Keratinocyte (primary cell): ENCODE measurements at regions not wholly inside any gene's neighbourhood (a gene's known extent, or its start where the extent isn't known, plus 50 kb on each side); places are given as distances from the start of the nearest gene placed in this dataset.

ENCODE experiments used
- DNase-seq: peaks from one replicate; pipeline ENCODE4 v3.0.0-alpha.2; 2011; ENCODE audit warnings: low read depth, missing footprints, low spot score
- FAIRE-seq: peaks from 2 replicates; lab custom pipeline; 2011; peaks lifted over from hg19 to GRCh38; lab: Jason Lieb, UNC
- H2AFZ ChIP-seq: 2 replicates; pipeline ENCODE4 v1.6.0; 2012; ENCODE audit warnings: low read length, control low read depth, inconsistent platforms; ENCODE audit not compliant: control insufficient read depth
- H3K27ac ChIP-seq: 2 replicates; pipeline ENCODE4 v1.5.1; 2011; ENCODE audit warnings: low read length; ENCODE audit not compliant: control insufficient read depth, insufficient read depth
- H3K27me3 ChIP-seq: 3 replicates; pipeline ENCODE4 v1.6.0; 2011; ENCODE audit warnings: low read length; ENCODE audit not compliant: control insufficient read depth, insufficient read depth; ENCODE audit errors: extremely low read depth
- H3K36me3 ChIP-seq, 2 experiments: 2 replicates in 1 of 2; 3 replicates in 1 of 2; pipeline ENCODE4 v1.5.1; 2011; ENCODE audit warnings: low read length in 2 of 2, mild to moderate bottlenecking in 1 of 2; ENCODE audit not compliant: control insufficient read depth in 2 of 2, insufficient read depth in 2 of 2; ENCODE audit errors: extremely low read depth in 1 of 2
- H3K4me1 ChIP-seq: 3 replicates; pipeline ENCODE4 v1.5.1; 2011; ENCODE audit warnings: low read length; ENCODE audit not compliant: control insufficient read depth, insufficient read depth; ENCODE audit errors: extremely low read depth
- H3K4me2 ChIP-seq: 3 replicates; pipeline ENCODE4 v1.6.0; 2011; ENCODE audit warnings: low read depth, low read length; ENCODE audit not compliant: control insufficient read depth, insufficient read depth; ENCODE audit errors: extremely low read depth
- H3K4me3 ChIP-seq, 3 experiments: fragments of 200-600 bp in 1 of 3; sonication (generic) in 1 of 3; 2 replicates in 2 of 3; 3 replicates in 1 of 3; pipeline ENCODE4 v1.5.1; 2011 to 2016; ENCODE audit warnings: low read length in 3 of 3, mild to moderate bottlenecking in 3 of 3, control low read depth in 2 of 3, inconsistent platforms in 1 of 3, low read depth in 1 of 3, mixed read lengths in 1 of 3, mixed run types in 1 of 3, moderate library complexity in 1 of 3; ENCODE audit not compliant: control insufficient read depth in 2 of 3, insufficient read depth in 2 of 3; ENCODE audit errors: extremely low read depth in 1 of 3
- H3K79me2 ChIP-seq: 2 replicates; pipeline ENCODE4 v1.6.0; 2012; ENCODE audit warnings: low read length; ENCODE audit not compliant: control insufficient read depth, insufficient read depth
- H3K9ac ChIP-seq: 3 replicates; pipeline ENCODE4 v1.6.0; 2011; ENCODE audit warnings: low read length; ENCODE audit not compliant: control insufficient read depth, insufficient read depth; ENCODE audit errors: extremely low read depth
- H3K9me1 ChIP-seq: 3 replicates; pipeline ENCODE4 v1.6.0; 2011; ENCODE audit warnings: low read length; ENCODE audit not compliant: control insufficient read depth, insufficient read depth; ENCODE audit errors: extremely low read depth
- H3K9me3 ChIP-seq: 2 replicates; pipeline ENCODE4 v1.5.1; 2012; ENCODE audit warnings: low read depth, low read length; ENCODE audit not compliant: control insufficient read depth
- H4K20me1 ChIP-seq: 3 replicates; pipeline ENCODE4 v1.6.0; 2011; ENCODE audit warnings: low read length; ENCODE audit not compliant: control insufficient read depth, insufficient read depth; ENCODE audit errors: extremely low read depth
- CTCF ChIP-seq, 3 experiments: IDR thresholded peaks in 1 of 3; conservative IDR thresholded peaks in 1 of 3; optimal IDR thresholded peaks in 1 of 3; 2 replicates in 2 of 3; 3 replicates in 1 of 3; pipeline versions ENCODE3 to v1.5.1; 2011; ENCODE audit warnings: low read length in 3 of 3, mild to moderate bottlenecking in 3 of 3, moderate library complexity in 2 of 3, control low read depth in 1 of 3, inconsistent platforms in 1 of 3; ENCODE audit not compliant: insufficient read depth in 2 of 3; ENCODE audit errors: extremely low read depth in 1 of 3
- EZH2 ChIP-seq: IDR thresholded peaks from one replicate; pipeline ENCODE4 v1.6.1; 2012; ENCODE audit warnings: inconsistent platforms, mild to moderate bottlenecking, low read length, moderate library complexity
- dilution Hi-C: fragments of 300-500 bp; cut with MboI; formaldehyde crosslinking; loops from one replicate; pipeline ENCODE4 v1.7.0; 2020; ENCODE audit warnings: low sequenced_read_pairs; ENCODE audit not compliant: extremely low pct_ligation_motif_present

DNA sequence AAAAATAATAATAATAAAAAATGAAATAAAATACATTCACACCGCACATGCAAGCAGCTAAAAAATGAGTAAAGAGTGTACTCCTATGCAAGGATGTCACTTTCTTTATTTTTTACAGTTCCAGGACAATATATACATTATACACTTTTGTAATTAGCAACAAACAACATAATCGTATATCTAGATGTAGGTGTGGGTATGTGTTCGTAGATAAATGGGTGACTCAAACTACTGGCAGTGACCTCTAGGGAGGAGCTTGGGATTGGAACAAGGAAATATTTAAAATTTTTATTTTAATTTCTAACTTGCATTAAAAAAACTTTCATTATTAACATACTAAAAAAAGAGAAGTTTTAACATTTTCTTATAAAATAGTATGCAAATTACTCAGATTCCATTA, 86.1 kb upstream of the MYLIP start:
- no peak for TF ChIP-seq CTCF (optimal IDR thresholded peaks at IDR 0.05 in 1 of 3, IDR thresholded peaks at IDR 0.05 in 1 of 3, conservative IDR thresholded peaks at IDR 0.05 in 1 of 3; ENCODE audit: extremely low read depth in 1 of 3, insufficient read depth in 2 of 3, low read length in 3 of 3)
- TF ChIP-seq EZH2 = no peak
- H3K9me1 ChIP-seq = no peaks in the 10 kb centered on the region
- FAIRE-seq = no peak
- H3K4me3 ChIP-seq = no peak overlapping the region
- H3K4me2 ChIP-seq = no peak overlapping the region
- H3K36me3 ChIP-seq = no peaks in the 10 kb centered on the region
- dilution Hi-C loops = no loop called here
- peaks cover 4% of the 10 kb centered on the region for H3K4me1 ChIP-seq
- no peak for DNase-seq
- no peaks in the 10 kb centered on the region for H3K27me3 ChIP-seq
- no peaks in the 10 kb centered on the region for H4K20me1 ChIP-seq
- H3K79me2 ChIP-seq = no peaks in the 10 kb centered on the region
- no peak overlapping the region for H3K27ac ChIP-seq
- H3K9ac ChIP-seq = no peak overlapping the region
- no peak overlapping the region for H2AFZ ChIP-seq
- no peaks in the 10 kb centered on the region for H3K9me3 ChIP-seq

DNA sequence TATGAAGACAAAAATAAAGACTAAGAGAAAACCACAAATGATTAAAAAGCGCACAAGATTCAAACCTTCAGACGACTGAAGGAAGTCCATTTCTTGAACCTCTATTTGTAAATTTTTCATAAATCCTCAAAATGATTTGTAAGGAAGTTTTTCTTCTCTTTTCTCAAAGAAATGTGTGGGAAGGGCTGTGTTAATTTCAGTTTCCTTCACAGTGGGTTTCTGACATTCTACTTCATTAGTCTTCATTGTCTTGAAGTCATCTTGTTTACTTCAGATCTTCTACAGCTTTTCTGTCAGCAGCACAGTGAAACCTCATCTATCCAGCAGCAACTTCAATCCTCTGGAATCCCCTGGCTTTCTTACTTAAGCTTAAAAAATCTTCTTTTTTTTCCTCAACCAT, 87.6 kb upstream of the MYLIP start:
- no peaks in the 10 kb centered on the region for H3K36me3 ChIP-seq
- DNase-seq = no peak
- no peaks in the 10 kb centered on the region for H3K79me2 ChIP-seq
- H3K27ac ChIP-seq = no peak overlapping the region
- no peak overlapping the region for H2AFZ ChIP-seq
- no peaks in the 10 kb centered on the region for H3K27me3 ChIP-seq
- no peak overlapping the region for H3K4me3 ChIP-seq
- no peaks in the 10 kb centered on the region for H4K20me1 ChIP-seq
- no peaks in the 10 kb centered on the region for H3K9me3 ChIP-seq
- dilution Hi-C loops = no loop called here
- no peak overlapping the region for H3K9ac ChIP-seq
- no peak for FAIRE-seq
- H3K4me2 ChIP-seq = no peak overlapping the region
- TF ChIP-seq CTCF (optimal IDR thresholded peaks at IDR 0.05 in 1 of 3, IDR thresholded peaks at IDR 0.05 in 1 of 3, conservative IDR thresholded peaks at IDR 0.05 in 1 of 3; ENCODE audit: extremely low read depth in 1 of 3, insufficient read depth in 2 of 3, low read length in 3 of 3) (no peak), EZH2 (no peak)
- no peaks in the 10 kb centered on the region for H3K9me1 ChIP-seq
- H3K4me1 ChIP-seq = peaks cover 4% of the 10 kb centered on the region
